GM23248 (cell line): ENCODE measurements at regions not wholly inside any gene's neighbourhood (a gene's known extent, or its start where the extent isn't known, plus 50 kb on each side); places are given as distances from the start of the nearest gene placed in this dataset.
A peak's percentile ranks its signal among the peaks of the same experiment; 100 is the strongest.

Experiments used
- DNase-seq: peaks from one replicate; pipeline ENCODE4 v3.0.0-alpha.2; 2015
- H2AFZ ChIP-seq: fragments of 200-600 bp; sonication (generic); 2 replicates; pipeline ENCODE4 v1.6.1; 2016; ENCODE audit warnings: antibody characterized with exemption
- H3F3A ChIP-seq: fragments of 200-600 bp; sonication (generic); 2 replicates; pipeline ENCODE4 v1.6.1; 2016; ENCODE audit warnings: mild to moderate bottlenecking, antibody characterized with exemption, mixed run types; ENCODE audit not compliant: insufficient read depth
- H3K27ac ChIP-seq: fragments of 200-600 bp; sonication (generic); 2 replicates; pipeline ENCODE4 v1.5.1; 2016; ENCODE audit warnings: mild to moderate bottlenecking
- H3K27me3 ChIP-seq: fragments of 200-600 bp; sonication (generic); replicated peaks from 2 replicates; pipeline ENCODE4 v1.6.1; 2016; ENCODE audit warnings: mild to moderate bottlenecking; ENCODE audit not compliant: insufficient read depth
- H3K36me3 ChIP-seq: fragments of 200-600 bp; sonication (generic); 2 replicates; pipeline ENCODE4 v1.6.1; 2016; ENCODE audit warnings: low read depth, mild to moderate bottlenecking
- H3K4me1 ChIP-seq: fragments of 200-600 bp; sonication (generic); 2 replicates; pipeline ENCODE4 v1.6.1; 2016; ENCODE audit warnings: mild to moderate bottlenecking; ENCODE audit not compliant: insufficient read depth
- H3K4me2 ChIP-seq: fragments of 200-600 bp; sonication (generic); one replicate; pipeline ENCODE4 v1.6.1; 2016; ENCODE audit warnings: mild to moderate bottlenecking; ENCODE audit not compliant: unreplicated experiment
- H3K4me3 ChIP-seq: fragments of 200-600 bp; sonication (generic); 2 replicates; pipeline ENCODE4 v1.5.1; 2016; ENCODE audit warnings: mild to moderate bottlenecking
- H3K79me2 ChIP-seq: fragments of 200-600 bp; sonication (generic); 2 replicates; pipeline ENCODE4 v1.6.1; 2016; ENCODE audit warnings: mild to moderate bottlenecking; ENCODE audit not compliant: insufficient read depth
- H3K9ac ChIP-seq: fragments of 200-600 bp; sonication (generic); 2 replicates; pipeline ENCODE4 v1.6.1; 2016; ENCODE audit warnings: mild to moderate bottlenecking
- H3K9me2 ChIP-seq: fragments of 200-600 bp; sonication (generic); 2 replicates; pipeline ENCODE4 v1.6.1; 2016; ENCODE audit warnings: mixed run types, mild to moderate bottlenecking, moderate library complexity; ENCODE audit not compliant: insufficient read depth
- H3K9me3 ChIP-seq: fragments of 200-600 bp; sonication (generic); one replicate; pipeline ENCODE4 v1.6.1; 2017; ENCODE audit warnings: low read depth
- H4K20me1 ChIP-seq: fragments of 200-600 bp; sonication (generic); 2 replicates; pipeline ENCODE4 v1.6.0; 2016; ENCODE audit not compliant: insufficient read depth
- EZH2 ChIP-seq: fragments of 200-600 bp; sonication (generic); IDR thresholded peaks from 2 replicates; pipeline ENCODE4 v1.6.1; 2018; ENCODE audit warnings: antibody characterized with exemption, mild to moderate bottlenecking; ENCODE audit not compliant: insufficient read depth, poor library complexity, severe bottlenecking
- EZH2phosphoT487 ChIP-seq: fragments of 200-600 bp; sonication (generic); IDR thresholded peaks from 2 replicates; pipeline ENCODE4 v1.6.1; 2018; ENCODE audit warnings: antibody characterized with exemption, moderate library complexity, mild to moderate bottlenecking, low read depth; ENCODE audit not compliant: insufficient read depth
- WGBS, 2 experiments: methylation state at CpG; one replicate each; pipeline ENCODE4 v1.1.6; 2015 to 2017; ENCODE audit warnings: low lambda C conversion rate in 2 of 2, low coverage in 1 of 2; ENCODE audit errors: missing lambda C conversion rate in 2 of 2; 5-methylcytosine and 5-hydroxymethylcytosine counted together
- in situ Hi-C: fragments of 300-500 bp; cut with MboI; formaldehyde crosslinking; loops from 2 replicates; pipeline ENCODE4 v1.15.0; 2020

DNA sequence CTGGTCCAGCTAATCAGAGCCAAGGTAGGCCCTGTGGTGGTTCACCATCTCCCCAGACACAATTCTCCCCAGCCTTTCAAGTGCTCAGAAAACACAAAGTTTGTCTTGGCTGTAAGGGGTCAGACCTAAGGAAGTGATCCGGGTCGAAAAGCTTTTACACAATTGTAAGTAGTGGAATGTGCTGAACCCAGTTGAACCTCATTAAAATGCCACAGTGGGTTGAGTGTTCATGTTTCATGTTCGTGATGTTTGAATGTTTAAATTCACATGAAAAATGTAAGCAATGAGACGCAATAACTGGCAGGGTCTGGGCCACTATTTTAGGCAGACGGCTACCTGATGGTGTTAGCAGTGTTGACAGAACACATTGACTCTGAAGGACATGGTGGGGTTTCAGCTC lies 60.9 kb upstream of the JDP2 start:
- Histone ChIP-seq H3K9me2 (no peaks in the 10 kb centered on the region), H3K27me3 (peaks cover 17% of the 10 kb centered on the region; the same call in 1 of the 2 replicates), H3K4me2 (no peak overlapping the region), H3K27ac (no peak overlapping the region), H3F3A (no peaks in the 10 kb centered on the region), H3K4me3 (no peak overlapping the region), H3K9me3 (no peaks in the 10 kb centered on the region), H3K4me1 (peaks cover 14% of the 10 kb centered on the region), H3K9ac (no peak overlapping the region), H4K20me1 (no peaks in the 10 kb centered on the region), H2AFZ (no peak overlapping the region), H3K36me3 (no peaks in the 10 kb centered on the region), H3K79me2 (no peaks in the 10 kb centered on the region)
- in situ Hi-C loops, result no loop called here
- no peak for DNase-seq
- WGBS, 2 experiments, result 80 to 86% methylated on average over 5 of the region's 5 CpGs
- TF ChIP-seq EZH2phosphoT487 (no peak), EZH2 (no peak)

- Histone ChIP-seq H3K9me3 (no peaks in the 10 kb centered on the region), H3K9me2 (no peaks in the 10 kb centered on the region), H4K20me1 (no peaks in the 10 kb centered on the region), H3F3A (no peaks in the 10 kb centered on the region), H3K27me3 (peaks cover 22% of the 10 kb centered on the region; the same call in 1 of the 2 replicates), H3K27ac (no peak overlapping the region), H3K9ac (no peak overlapping the region), H2AFZ (no peak overlapping the region), H3K36me3 (no peaks in the 10 kb centered on the region), H3K4me2 (no peak overlapping the region), H3K79me2 (no peaks in the 10 kb centered on the region), H3K4me1 (peaks cover 8% of the 10 kb centered on the region; the same call in 1 of the 2 replicates), H3K4me3 (no peak overlapping the region)
- TF ChIP-seq EZH2phosphoT487 (no peak), EZH2 (no peak)
- DNase-seq, result no peak
- WGBS, 2 experiments, result 90 to 96% methylated on average over 1 of the region's 1 CpG
- in situ Hi-C loops, result no loop called here
Observed at GRCh38 chr14:75368333-75368732, 59.5 kb upstream of the JDP2 start.

- peak; percentile 29 for DNase-seq
- H3K27me3 ChIP-seq, result peaks cover 19% of the 10 kb centered on the region
- no peak overlapping the region for H3K9ac ChIP-seq
- no peaks in the 10 kb centered on the region for H3K79me2 ChIP-seq
- no peaks in the 10 kb centered on the region for H3F3A ChIP-seq
- no peaks in the 10 kb centered on the region for H3K36me3 ChIP-seq
- H3K4me1 ChIP-seq, result no peaks in the 10 kb centered on the region
- no peak overlapping the region for H2AFZ ChIP-seq
- no peak overlapping the region for H3K27ac ChIP-seq
- no peak overlapping the region for H3K4me3 ChIP-seq
- no peaks in the 10 kb centered on the region for H3K9me3 ChIP-seq
- no peaks in the 10 kb centered on the region for H4K20me1 ChIP-seq
- no peaks in the 10 kb centered on the region for H3K9me2 ChIP-seq
- in situ Hi-C loops, result no loop called here
- no peak overlapping the region for H3K4me2 ChIP-seq
- TF ChIP-seq EZH2phosphoT487 (no peak), EZH2 (no peak)
- WGBS, 2 experiments, result 0 to 24% methylated on average over 1 of the region's 1 CpG
Observed at GRCh38 chr14:75369506-75369905, 58.3 kb upstream of the JDP2 start.

DNA sequence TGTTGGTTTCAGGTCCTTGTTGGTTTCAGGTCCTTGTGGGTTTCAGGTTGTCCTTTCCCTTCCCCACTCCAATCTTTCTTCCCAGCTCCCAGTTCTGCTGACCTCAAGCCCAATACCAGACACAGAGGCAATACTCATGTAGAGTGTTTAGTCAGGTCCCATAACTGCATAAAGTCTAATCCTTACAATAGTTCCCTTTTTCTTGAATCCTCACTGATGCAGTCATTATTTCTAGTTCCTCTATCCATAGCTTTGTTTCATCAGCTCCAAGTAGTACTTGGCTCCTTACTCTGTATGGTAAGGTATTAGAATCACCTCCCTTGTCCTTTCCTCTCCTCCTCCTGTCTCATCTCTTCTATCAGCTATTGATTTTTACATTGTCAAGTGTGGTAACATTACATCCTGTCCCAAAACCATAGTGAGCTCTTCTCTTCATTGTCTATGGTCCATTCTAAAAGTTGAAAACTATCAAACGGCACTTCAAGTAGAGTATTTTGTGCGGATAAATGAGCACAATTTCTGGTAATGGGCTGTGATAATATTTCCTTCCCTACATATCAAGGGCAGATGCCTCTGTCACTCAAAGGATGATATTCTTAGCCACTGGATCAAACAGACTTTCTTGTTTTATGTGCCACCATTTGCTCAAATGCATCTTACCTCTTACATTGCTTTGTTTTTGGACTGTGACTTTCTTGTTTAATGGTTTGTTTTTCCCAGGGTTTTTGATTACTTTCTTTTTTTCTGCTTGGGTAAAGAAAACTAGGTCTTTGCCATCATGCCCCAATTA lies 57.2 kb upstream of the JDP2 start:
- Histone ChIP-seq H3K9me3 (no peaks in the 10 kb centered on the region), H3K4me1 (no peaks in the 10 kb centered on the region), H3K27me3 (peaks cover 27% of the 10 kb centered on the region), H3K4me3 (no peak overlapping the region), H4K20me1 (no peaks in the 10 kb centered on the region), H3K79me2 (no peaks in the 10 kb centered on the region), H3F3A (no peaks in the 10 kb centered on the region), H2AFZ (no peak overlapping the region), H3K9me2 (no peaks in the 10 kb centered on the region), H3K36me3 (no peaks in the 10 kb centered on the region), H3K27ac (no peak overlapping the region), H3K4me2 (no peak overlapping the region), H3K9ac (no peak overlapping the region)
- no peak for TF ChIP-seq EZH2phosphoT487
- TF ChIP-seq EZH2, result no peak
- 80 to 90% methylated on average over 2 of the region's 2 CpGs for WGBS, 2 experiments
- no peak for DNase-seq
- in situ Hi-C loops, result no loop called here
